Lung microvascular endothelial cell (primary cell): ENCODE measurements at regions not wholly inside any gene's neighbourhood (a gene's known extent, or its start where the extent isn't known, plus 50 kb on each side); places are given as distances from the start of the nearest gene placed in this dataset.
"Not testable (repeated sequence)": the region's sequence is repeated elsewhere in the genome, so short reads cannot be mapped to it uniquely, and the experiment has no call there.

Experiments
- DNase-seq, 2 donors: peaks; one replicate each; pipeline versions ENCODE4 v3.0.0 to v3.0.0-alpha.2; 2010; ENCODE audit warnings: low read depth in 2 of 2

DNA sequence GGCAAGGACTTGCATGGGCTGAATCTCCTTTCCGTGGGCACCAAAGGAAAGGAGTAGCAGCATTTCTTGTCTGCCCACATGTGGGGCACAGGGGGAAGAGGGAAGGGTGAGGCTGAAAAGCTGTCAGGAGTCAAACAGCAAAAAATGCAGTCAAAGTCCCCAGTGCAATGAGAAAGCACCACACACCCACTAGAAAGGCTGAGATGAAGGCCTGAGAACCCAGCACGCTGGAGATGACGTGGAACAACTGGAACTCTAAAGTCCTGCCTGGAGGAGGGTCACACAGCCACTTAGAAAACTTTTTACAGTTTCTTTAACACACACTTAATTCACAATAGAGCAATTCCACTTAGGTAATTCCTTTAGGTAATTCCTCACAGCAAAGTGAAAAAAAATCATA, 94.6 kb upstream of the IGFBPL1 start:
- no peak for DNase-seq

DNA sequence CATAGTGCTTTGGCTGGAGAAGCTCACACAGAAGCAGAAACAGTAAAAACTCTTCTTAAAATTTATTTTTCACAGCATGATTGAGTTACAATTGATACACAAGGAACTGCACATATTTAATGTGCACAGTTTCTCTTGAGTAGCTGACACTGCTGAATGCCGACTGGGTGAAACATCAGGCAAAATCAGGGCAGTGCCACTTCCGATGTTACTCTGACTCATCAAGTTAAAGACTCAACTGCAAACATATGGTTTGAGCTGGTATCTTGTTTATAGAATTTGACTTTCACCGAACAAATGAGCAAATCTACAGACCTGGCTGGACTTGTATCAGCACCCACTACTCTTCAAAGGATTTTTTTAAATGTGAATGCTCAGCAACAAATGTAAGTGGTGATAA, 92.0 kb upstream of the IGFBPL1 start:
- peak in 1 of 2 donors; percentile 45 for DNase-seq

DNA sequence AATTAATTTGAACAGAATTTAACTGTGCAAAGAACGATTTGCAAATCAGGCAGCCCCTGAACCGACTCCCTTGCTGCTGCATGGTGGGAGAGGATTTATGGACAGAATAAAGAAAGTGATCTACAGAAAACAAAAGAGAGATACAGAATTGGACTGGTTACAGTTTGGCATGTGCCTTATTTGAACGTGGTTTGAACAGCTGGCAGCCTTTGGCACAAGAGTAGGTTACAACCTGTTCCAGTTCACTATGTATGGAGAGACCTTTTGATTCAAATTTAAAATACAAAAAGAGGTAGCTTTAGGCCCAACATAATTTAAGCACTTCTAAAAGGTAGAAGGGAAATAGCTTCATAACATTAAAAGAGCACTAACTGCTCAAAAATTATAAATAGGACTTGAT, 90.8 kb upstream of the IGFBPL1 start:
- DNase-seq: not testable (repeated sequence)

DNA sequence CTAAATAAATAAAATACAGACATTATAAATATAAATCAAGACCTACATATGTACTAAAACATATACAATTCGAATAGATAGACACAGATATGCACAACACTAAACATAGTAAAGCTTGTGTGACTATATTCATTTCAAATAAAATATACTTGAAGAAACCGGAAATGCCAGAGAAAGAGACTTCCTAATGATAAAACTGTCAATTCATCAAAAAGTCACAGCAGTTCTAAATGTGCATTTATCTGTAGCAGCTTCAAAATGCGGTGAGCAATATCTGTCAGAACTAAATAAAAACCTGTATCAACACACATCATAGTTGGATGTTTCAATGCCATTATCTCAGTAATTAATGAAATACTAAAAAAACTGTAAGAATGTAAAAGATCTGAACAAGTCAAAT, 86.1 kb upstream of the IGFBPL1 start:
- DNase-seq: not testable (repeated sequence)

DNA sequence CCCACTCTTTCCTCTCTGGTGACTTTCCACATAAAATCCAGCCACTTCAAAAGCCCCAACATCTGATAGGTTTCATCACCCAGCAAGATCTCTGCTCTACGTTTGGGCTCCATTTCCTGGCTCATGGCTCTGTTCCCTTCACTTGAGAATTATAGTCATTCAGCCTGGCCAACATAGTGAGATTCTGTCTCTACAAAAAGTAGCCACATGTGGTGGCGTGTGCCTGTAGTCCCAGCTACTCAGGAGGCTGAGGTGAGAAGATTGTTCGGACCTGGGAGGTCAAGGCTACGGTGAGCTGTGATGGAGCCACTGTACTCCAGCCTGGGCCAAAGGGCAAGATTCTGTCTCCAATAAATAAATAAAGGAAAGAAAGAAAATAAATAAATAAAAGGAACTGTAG, 83.3 kb upstream of the IGFBPL1 start:
- DNase-seq: no peak

DNA sequence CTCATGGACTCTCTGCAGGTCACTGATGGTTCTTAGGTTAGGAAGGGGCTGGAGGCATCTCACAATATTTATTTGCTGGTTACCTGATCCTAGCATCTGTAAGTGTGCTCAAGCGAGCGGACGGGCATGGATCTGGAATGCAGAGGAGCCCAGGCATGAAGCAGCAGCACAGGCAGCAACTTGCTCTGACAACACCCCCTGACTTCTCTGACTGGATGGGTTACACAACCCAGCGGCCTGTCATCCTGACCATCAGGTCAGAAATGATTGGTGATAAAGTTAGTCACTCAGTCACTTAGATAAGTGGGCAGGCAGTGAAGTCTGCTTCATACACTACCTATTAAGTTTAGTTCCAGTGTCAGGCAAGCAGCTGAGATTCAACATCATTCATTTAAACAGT, 75.9 kb upstream of the IGFBPL1 start:
- DNase-seq: not testable (repeated sequence)

DNA sequence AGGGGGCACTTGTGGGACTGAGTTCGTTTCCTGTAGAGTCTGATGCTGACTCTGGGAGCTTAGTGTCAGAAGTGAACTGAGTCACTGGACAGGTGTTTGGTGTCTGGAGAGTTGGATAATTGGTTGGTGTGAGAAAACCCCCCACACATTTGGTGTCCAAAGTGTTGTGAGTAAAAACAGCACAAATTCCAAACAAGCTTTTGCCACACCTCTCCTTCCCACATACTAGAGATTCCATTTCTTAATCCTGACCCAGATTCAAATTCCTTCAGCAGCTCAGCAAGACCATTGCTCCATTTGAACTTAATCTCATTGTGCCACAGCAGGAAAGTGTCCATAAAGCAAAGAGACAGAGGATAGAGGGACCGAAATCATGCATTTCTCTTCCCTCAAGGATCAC, 74.3 kb upstream of the IGFBPL1 start:
- DNase-seq: not testable (repeated sequence)

DNA sequence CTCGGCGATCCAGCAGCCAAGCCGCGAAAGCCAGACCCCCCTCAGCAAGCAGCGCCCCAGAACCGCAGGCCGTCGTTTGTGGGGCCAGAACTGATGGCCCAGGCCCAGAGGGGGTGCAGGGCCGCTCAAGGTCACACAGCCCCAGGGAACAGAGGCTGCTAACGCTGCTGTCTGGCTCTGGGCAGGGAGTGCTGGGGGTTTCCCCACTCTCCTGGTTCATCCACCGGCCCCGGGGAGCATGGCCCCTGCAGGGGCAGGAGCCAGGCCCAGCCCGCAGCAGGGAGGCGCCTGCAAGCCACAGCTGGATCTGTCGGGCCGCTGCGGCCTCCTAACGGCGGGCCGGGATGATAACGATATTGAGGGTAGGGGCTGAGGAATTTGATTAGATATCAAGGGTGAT, 64.8 kb upstream of the IGFBPL1 start:
- DNase-seq: no peak

DNA sequence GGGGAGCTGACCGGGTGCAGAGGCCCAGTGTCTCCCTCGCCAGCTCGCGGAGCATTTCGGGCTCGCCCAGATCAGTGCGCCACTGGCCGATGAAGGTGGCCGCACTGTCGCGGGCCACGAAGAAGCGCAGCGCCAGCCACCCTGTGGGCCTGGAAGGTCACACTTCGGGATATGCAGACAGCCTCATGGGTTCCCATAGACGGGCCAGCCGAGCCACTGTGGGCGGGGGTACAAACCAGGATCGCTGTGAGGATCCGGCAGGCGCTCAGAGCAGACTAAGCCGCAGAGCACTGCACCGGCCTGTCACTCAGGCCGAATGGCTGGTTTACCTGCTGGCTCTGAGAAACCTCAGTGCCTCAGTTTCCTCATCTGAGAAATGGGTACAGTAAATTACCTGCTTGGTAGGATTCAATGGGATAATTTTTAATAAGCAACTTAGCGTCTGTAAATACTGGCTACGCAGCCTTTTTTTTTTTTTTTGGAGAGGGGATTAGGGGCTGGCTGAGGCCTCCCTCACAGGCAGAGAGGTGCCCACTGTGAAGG, 64.0 kb upstream of the IGFBPL1 start:
- no peak for DNase-seq

DNA sequence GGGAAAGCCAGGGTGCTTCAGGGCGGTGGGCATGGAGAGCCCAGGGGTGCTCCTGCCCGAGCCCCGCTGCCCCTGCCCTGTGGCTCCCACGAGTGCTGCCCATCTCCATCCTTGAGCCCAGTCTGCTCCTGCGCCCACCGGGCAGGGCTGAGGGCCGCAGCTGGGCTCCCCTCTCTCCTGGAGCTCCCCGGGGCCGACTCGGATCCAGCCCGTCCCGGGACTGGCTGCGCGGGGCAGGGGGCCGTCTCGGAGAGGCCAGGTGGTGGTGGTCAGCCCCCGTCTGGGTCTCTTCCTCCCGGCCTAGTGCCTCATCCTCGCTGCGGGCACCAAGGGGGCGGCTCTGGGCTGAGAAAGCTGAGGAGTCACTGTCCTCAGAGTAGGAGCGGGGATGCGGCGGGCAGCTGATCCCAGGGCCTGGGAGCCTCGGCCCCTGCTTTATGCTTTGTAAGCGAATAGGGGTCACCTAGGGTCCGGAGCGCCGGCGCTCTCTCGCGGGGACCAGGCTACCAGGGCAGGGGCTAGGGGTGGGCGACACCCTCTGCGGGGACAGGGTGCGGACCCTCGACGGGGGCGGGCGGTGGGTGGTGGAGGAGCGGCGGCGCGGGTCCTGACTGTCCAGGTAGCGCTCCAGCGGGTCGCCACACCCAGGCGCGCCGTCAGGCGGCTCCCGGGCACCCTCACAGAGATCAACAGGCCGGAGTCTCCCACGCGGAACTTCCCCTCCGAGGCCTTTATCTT, 63.3 kb upstream of the IGFBPL1 start:
- DNase-seq: not testable (repeated sequence)

DNA sequence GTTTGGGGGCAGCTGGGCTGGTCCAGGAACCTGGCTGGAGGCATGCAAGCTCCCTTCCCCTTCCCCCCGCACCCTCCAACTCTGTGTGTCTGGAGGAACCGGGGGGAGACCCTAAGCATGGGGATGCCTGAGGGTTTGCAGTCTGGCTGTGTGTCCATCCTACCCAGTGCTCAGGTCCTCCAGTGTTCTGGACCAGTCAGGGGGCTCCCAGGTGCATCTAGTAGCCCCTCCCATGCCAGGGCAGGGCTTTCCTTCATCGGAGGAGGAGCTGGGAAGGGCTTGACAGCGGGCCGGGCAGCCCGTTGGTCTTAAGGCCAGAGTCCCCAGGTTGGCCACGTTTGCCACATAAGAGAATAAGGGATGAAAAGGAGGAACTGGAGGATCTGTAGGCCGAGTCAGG, 62.6 kb upstream of the IGFBPL1 start:
- no peak for DNase-seq

DNA sequence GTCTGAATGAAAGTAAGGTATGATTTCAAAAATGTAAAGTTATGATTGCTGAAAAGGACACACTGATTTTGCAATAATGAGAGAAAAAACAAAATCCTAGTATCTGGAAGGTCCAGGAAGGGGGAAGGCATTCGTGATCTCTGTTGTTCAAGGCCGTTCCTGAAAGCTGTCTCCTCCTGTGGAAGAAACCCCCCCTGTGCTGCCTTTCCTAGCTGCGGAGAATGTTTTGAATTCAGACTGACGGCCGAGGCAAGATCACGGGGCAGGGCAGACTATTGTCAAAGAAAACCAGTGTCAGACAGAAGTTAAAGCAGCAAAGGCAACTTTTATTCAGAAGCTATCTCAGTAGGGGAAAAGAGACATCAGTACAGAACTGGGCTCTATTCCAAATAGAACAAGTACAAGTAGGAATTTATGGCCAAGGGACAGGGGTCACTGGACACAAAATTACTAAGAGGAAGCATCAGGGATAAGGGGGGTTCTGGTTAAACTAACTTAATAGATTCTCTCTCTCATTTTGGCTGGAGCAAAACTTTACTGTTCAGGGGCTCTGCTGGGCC, 61.9 kb upstream of the IGFBPL1 start:
- DNase-seq: peak in 1 of 2 donors; percentile 3

DNA sequence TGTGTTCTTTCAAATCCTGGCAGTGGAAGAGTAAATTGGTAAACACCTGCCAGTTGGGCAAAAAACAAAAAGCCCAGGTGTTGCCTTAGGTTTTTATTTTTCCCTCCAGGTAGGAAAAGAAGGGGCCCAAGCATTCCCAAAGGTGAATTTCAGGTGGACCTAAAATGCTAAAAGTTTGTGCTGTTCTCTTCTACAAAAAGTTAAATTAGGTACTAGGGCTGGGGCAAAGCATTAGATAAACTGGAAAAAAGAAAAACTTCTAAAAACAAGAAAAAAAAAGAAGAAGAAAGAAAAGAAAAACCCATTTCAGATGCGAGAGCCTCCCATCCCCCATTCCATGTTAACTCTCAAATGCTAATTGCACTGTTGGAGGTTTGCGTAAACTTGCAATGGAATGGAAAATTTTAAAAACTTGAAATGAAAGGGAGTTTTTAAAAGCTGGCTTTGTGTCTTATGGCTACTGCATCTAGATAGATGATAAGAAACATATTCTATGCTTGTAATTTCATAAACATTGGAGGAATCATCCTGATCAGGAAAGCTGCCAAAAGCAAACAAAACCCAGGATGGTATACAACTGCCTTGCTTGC, 59.9 kb upstream of the IGFBPL1 start:
- DNase-seq: not testable (repeated sequence)

DNA sequence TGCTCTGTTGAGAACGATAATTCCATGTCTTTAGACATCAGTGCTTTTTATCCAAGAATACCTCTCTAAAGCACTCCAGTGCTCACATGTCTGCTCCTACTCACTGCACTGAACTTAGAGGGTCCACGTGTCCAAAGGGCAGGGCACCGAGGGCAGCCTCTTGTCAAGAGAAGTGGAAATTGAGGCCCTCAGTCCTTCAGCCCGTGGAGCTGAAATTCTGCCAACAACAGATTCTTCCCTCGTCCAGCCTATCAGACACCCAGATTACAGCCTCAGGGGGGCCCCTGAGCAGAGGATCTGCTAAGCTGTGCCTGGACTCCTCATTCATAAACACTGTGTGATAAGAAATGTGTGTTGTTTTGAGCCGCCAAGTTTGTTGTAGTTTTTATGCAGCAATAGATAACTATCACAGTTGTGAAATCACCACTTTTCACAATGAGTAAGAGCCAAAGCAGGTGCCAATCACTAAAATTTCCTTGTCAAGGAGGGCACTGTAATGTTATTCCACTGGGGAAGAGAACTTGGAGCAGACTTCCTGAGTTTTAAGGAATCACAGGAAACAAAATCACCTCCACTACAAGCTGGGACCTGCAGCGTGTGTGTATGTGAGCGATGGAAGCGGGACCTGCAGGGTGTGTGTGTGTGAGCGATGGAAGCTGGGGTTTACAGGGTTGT, 58.8 kb upstream of the IGFBPL1 start:
- DNase-seq: no peak

DNA sequence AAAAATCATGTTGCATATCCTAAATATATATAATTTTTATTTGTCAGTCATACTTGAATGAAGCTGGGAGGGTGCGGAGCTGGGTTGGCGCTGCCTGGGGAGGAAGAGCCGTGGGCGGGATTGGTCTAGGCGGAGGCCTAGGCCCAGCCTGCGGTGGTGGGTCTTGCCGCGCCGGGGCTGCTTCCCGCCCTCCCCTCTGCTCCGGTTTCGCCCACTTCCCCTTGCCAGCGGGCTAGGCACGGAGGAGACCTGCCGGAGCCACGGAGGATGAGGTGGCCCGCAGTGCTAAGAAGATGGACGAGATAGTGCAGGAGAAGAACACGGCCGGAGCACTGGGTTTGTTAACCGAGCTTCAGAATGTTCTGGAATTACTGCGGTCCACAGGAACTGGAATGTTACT, 54.0 kb upstream of the IGFBPL1 start:
- DNase-seq: no peak

DNA sequence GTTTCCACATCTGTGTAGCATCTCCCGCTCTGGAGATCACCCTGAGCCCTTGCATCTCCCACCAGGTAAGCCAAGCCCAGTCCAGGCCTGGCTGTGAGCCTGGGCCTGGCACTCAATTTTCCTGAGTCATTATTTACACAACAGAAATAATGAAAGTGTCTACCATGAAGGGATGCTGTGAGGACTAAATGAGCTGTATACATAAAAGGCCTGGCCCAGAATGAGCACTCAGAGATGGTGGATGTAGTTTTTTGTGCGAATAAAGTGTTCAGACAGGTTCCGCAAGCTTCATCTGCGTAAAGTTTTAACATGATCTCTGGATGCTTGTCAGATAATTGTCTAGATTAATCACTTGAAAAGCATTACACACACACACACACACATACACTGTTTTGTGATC, 50.2 kb upstream of the IGFBPL1 start:
- not testable (repeated sequence) for DNase-seq
